SHP77 treated with DMSO at 0.1 percent for 48 hours (cell line): ENCODE measurements at regions not wholly inside any gene's neighbourhood (a gene's known extent, or its start where the extent isn't known, plus 50 kb on each side); places are given as distances from the start of the nearest gene placed in this dataset.
"Not testable (repeated sequence)": the region's sequence is repeated elsewhere in the genome, so short reads cannot be mapped to it uniquely, and the experiment has no call there.

ENCODE experiments used
- DNase-seq: peaks from one replicate; lab custom pipeline; 2025; lab: John Stamatoyannopoulos, UW

- DNase-seq, result not testable (repeated sequence)
These were observed 623.9 kb upstream of the CCDC179 start for GRCh38 chr11:23484146-23484545.

- not testable (repeated sequence) for DNase-seq
These were observed 624.3 kb upstream of the CCDC179 start for GRCh38 chr11:23484618-23485017.

GRCh38 chr11:23490557-23491235 is 630.4 kb upstream of the CCDC179 start:
- no peak for DNase-seq

- no peak for DNase-seq
These were observed 634.7 kb upstream of the CCDC179 start for GRCh38 chr11:23494981-23495380.

- DNase-seq, result no peak
These were observed 636.1 kb upstream of the CCDC179 start for GRCh38 chr11:23496340-23496739.

GRCh38 chr11:23497040-23497439 is 636.8 kb upstream of the CCDC179 start:
- no peak for DNase-seq

- no peak for DNase-seq
These were observed 642.1 kb upstream of the CCDC179 start for GRCh38 chr11:23502389-23502788.

- no peak for DNase-seq
These were observed 642.6 kb upstream of the CCDC179 start for GRCh38 chr11:23502826-23503225.

- no peak for DNase-seq
These were observed 648.7 kb upstream of the CCDC179 start for GRCh38 chr11:23509023-23509422.

GRCh38 chr11:23509821-23510220 is 649.5 kb upstream of the CCDC179 start:
- DNase-seq, result no peak

- DNase-seq, result no peak
These were observed 658.9 kb upstream of the CCDC179 start for GRCh38 chr11:23519194-23519593.

- DNase-seq, result no peak
These were observed 660.1 kb upstream of the CCDC179 start for GRCh38 chr11:23520226-23520960.

- no peak for DNase-seq
These were observed 676.6 kb upstream of the CCDC179 start for GRCh38 chr11:23536907-23537306.

- DNase-seq, result no peak
These were observed 679.3 kb upstream of the CCDC179 start for GRCh38 chr11:23539556-23539955.

GRCh38 chr11:23540101-23540561 is 679.9 kb upstream of the CCDC179 start:
- no peak for DNase-seq

- no peak for DNase-seq
These were observed 681.9 kb upstream of the CCDC179 start for GRCh38 chr11:23542189-23542588.

- no peak for DNase-seq
These were observed 682.5 kb upstream of the CCDC179 start for GRCh38 chr11:23542816-23543215.

GRCh38 chr11:23543651-23544222 is 683.5 kb upstream of the CCDC179 start:
- no peak for DNase-seq

GRCh38 chr11:23551706-23552105 is 691.4 kb upstream of the CCDC179 start:
- DNase-seq, result no peak

- no peak for DNase-seq
These were observed 693.7 kb upstream of the CCDC179 start for GRCh38 chr11:23554002-23554401.

GRCh38 chr11:23555085-23555484 is 694.8 kb upstream of the CCDC179 start:
- no peak for DNase-seq

GRCh38 chr11:23556163-23556750 is 696.0 kb upstream of the CCDC179 start:
- no peak for DNase-seq

GRCh38 chr11:23563591-23563990 is 703.3 kb upstream of the CCDC179 start:
- DNase-seq, result no peak
